ENCODE measurements at regions not wholly inside any gene's neighbourhood (a gene's known extent, or its start where the extent isn't known, plus 50 kb on each side); places are given as distances from the start of the nearest gene placed in this dataset.

DNA sequence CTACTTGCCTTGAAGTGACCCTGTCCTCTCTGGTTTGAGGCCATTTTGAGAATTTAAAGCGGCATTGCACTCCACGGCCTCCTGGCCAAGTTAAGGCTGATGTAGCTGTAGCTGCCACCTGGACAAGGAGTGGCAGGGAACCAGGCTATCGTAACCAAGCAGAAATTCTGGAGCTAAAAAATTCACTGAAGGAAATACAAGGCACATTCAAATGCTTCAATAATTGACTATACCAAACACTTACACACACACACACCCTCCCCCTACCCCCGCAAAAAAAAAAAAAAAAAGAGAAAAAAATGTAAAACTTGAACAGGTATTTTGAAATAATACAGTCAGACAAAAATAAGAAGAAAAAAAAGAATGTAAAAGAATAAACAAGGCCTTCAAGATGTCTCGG lies 409.0 kb upstream of the SEMA3A start:
- H3K9me3 ChIP-seq = peaks cover 0 to 13% of the 10 kb centered on the region in 2 donors
- no peak for ATAC-seq
- no peaks in the 10 kb centered on the region for H3K27me3 ChIP-seq
- no peak for TF ChIP-seq CTCF (IDR thresholded peaks at IDR 0.05)
- no peak overlapping the region for H3K27ac ChIP-seq
- no peak overlapping the region for H3K4me3 ChIP-seq
- no peak for DNase-seq
- H3K36me3 ChIP-seq = no peaks in the 10 kb centered on the region
- no peaks in the 10 kb centered on the region for H3K4me1 ChIP-seq
- intact Hi-C loops (cut with DNase I) = no loop called here

DNA sequence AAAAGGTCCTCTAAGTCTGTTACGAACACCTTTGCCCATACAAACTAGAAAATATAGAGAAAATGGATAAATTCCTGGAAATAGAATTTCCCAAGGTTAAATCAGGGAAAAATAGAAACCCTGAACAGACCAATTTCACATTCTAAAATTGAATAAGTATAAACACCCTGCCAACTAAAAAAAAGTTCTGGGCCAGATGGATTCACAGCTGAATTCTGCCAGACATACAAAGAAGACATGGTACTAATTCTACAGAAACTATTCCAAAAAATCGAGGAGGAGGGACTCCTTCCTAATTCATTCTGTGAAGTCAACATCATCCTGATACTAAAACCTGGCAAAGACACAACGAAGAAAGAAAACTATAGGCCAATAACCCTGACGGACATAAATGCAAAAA lies 400.4 kb upstream of the SEMA3A start:
- peaks cover 0 to 3% of the 10 kb centered on the region in 2 donors for H3K9me3 ChIP-seq
- H3K27ac ChIP-seq = no peak overlapping the region
- H3K27me3 ChIP-seq = no peaks in the 10 kb centered on the region
- H3K4me1 ChIP-seq = no peaks in the 10 kb centered on the region
- no peak for TF ChIP-seq CTCF (IDR thresholded peaks at IDR 0.05)
- intact Hi-C loops (cut with DNase I) = no loop called here
- DNase-seq = no peak
- H3K4me3 ChIP-seq = no peak overlapping the region
- no peaks in the 10 kb centered on the region for H3K36me3 ChIP-seq
- no peak for ATAC-seq

- peaks cover 0 to 8% of the 10 kb centered on the region in 2 donors for H3K9me3 ChIP-seq
- ATAC-seq (no peak), DNase-seq (no peak)
- no peak overlapping the region for H3K4me3 ChIP-seq
- TF ChIP-seq CTCF (IDR thresholded peaks at IDR 0.05) = no peak
- H3K4me1 ChIP-seq = no peaks in the 10 kb centered on the region
- no peaks in the 10 kb centered on the region for H3K36me3 ChIP-seq
- H3K27ac ChIP-seq = no peak overlapping the region
- no peaks in the 10 kb centered on the region for H3K27me3 ChIP-seq
- intact Hi-C loops (cut with DNase I) = no loop called here
Measured at GRCh38 chr7:84591897-84592296, 397.3 kb upstream of the SEMA3A start.

DNA sequence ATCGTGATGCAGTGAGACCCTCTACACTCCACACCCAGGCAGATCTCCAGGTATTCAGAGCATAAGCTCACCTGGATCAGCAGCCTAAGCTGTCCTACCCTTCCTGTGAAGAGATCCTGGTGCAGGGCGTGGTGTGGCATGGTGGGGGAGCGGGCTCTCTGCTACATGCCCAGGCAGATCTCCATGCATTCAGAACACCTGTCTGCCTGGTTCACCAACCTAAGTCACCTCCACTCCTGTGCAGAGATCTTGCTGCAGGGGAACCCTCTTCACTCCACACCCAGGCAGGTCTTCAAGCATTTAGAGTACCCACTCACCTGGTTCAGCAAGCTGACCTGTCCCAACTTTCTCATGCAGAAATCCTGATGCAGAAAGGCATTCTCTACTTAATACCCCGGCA lies 394.4 kb upstream of the SEMA3A start:
- intact Hi-C loops (cut with DNase I) = no loop called here
- ATAC-seq = no peak
- no peak for DNase-seq
- H3K9me3 ChIP-seq = peaks cover 0 to 5% of the 10 kb centered on the region in 2 donors
- no peak overlapping the region for H3K27ac ChIP-seq
- H3K36me3 ChIP-seq = no peaks in the 10 kb centered on the region
- no peak for TF ChIP-seq CTCF (IDR thresholded peaks at IDR 0.05)
- no peaks in the 10 kb centered on the region for H3K27me3 ChIP-seq
- H3K4me3 ChIP-seq = no peak overlapping the region
- H3K4me1 ChIP-seq = no peaks in the 10 kb centered on the region

DNA sequence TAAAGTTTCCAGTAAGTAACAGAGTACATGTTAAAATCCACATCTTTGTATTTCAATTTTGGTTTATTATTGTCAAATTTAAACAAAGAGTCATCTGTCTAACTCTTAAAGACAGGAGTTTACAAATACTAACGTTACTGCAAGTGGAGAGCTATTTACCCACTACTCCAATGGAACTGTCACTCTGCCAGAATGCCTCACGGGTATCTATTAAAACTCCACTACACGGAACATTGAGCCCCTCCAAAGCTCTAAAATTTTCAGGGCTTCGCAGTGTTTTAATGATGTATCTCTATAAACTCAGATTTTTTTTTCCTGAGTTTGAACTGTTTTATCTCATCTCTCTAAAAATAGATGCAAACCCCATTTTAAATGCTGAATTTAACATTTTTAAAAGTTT lies 388.7 kb upstream of the SEMA3A start:
- no peak for ATAC-seq
- intact Hi-C loops (cut with DNase I) = no loop called here

More for the DNA sequence above, 388.7 kb upstream of the SEMA3A start:
- Histone ChIP-seq H3K27me3 (no peaks in the 10 kb centered on the region), H3K27ac (no peak overlapping the region), H3K4me3 (no peak overlapping the region), H3K36me3 (no peaks in the 10 kb centered on the region), H3K9me3 (no peaks in the 10 kb centered on the region), H3K4me1 (no peaks in the 10 kb centered on the region)
- no peak for TF ChIP-seq CTCF (IDR thresholded peaks at IDR 0.05)
- no peak for DNase-seq
